ENCODE measurements at regions not wholly inside any gene's neighbourhood (a gene's known extent, or its start where the extent isn't known, plus 50 kb on each side); places are given as distances from the start of the nearest gene placed in this dataset.
A peak's percentile ranks its signal among the peaks of the same experiment; 100 is the strongest.
"Not testable (repeated sequence)": the region's sequence is repeated elsewhere in the genome, so short reads cannot be mapped to it uniquely, and the experiment has no call there.

GRCh38 chrX:981791-982626 lies 230.4 kb downstream of the CRLF2 start:
- peaks cover 0 to 5% (median 4%) of the 10 kb centered on the region in 3 donors for H3K9me3 ChIP-seq
- H3K27me3 ChIP-seq: peaks cover 0 to 28% of the 10 kb centered on the region in 2 donors
- H3K4me1 ChIP-seq: no peaks in the 10 kb centered on the region
- DNase-seq: peak in 1 of 2 donors; percentile 47
- no peak overlapping the region for H3K27ac ChIP-seq
- TF ChIP-seq CTCF (IDR thresholded peaks at IDR 0.05): no peak
- intact Hi-C loops (cut with DNase I; ENCODE audit: low total_unique reads): no loop called here
- no peaks in the 10 kb centered on the region for H3K36me3 ChIP-seq
- H3K4me3 ChIP-seq: no peak overlapping the region

- TF ChIP-seq CTCF (IDR thresholded peaks at IDR 0.05): no peak
- Histone ChIP-seq H3K27me3 (peaks cover 0 to 28% of the 10 kb centered on the region in 2 donors), H3K4me1 (no peaks in the 10 kb centered on the region), H3K36me3 (no peaks in the 10 kb centered on the region), H3K4me3 (no peak overlapping the region), H3K27ac (no peak overlapping the region), H3K9me3 (peaks cover 0 to 7% (median 4%) of the 10 kb centered on the region in 3 donors)
- intact Hi-C loops (cut with DNase I; ENCODE audit: low total_unique reads): no loop called here
- peak in 1 of 2 donors; percentile 63 for DNase-seq
Observed at GRCh38 chrX:980587-981235, 231.7 kb downstream of the CRLF2 start.

- H3K36me3 ChIP-seq; H3K9me3 ChIP-seq; H3K27ac ChIP-seq; DNase-seq; intact Hi-C loops (cut with DNase I; ENCODE audit: low total_unique reads); H3K4me1 ChIP-seq; H3K4me3 ChIP-seq: not testable (repeated sequence)
- H3K27me3 ChIP-seq: peaks cover 0 to 28% of the 10 kb centered on the region in 2 donors
Observed at GRCh38 chrX:979127-979526, 233.3 kb downstream of the CRLF2 start.

GRCh38 chrX:973010-973632 lies 239.3 kb downstream of the CRLF2 start:
- no peak for DNase-seq
- Histone ChIP-seq H3K36me3 (no peaks in the 10 kb centered on the region), H3K4me3 (no peak overlapping the region), H3K27me3 (peaks cover 0 to 8% of the 10 kb centered on the region in 2 donors), H3K27ac (no peak overlapping the region), H3K4me1 (no peaks in the 10 kb centered on the region), H3K9me3 (peaks cover 0 to 3% (median 0%) of the 10 kb centered on the region in 3 donors)
- intact Hi-C loops (cut with DNase I; ENCODE audit: low total_unique reads): no loop called here
- no peak for TF ChIP-seq CTCF (IDR thresholded peaks at IDR 0.05)

- DNase-seq: no peak
- no peak for TF ChIP-seq CTCF (IDR thresholded peaks at IDR 0.05)
- no peaks in the 10 kb centered on the region for H3K9me3 ChIP-seq
- no peak overlapping the region for H3K4me3 ChIP-seq
- H3K27ac ChIP-seq: no peak overlapping the region
- intact Hi-C loops (cut with DNase I; ENCODE audit: low total_unique reads): no loop called here
- H3K27me3 ChIP-seq: peaks cover 0 to 15% of the 10 kb centered on the region in 2 donors
- no peaks in the 10 kb centered on the region for H3K4me1 ChIP-seq
- H3K36me3 ChIP-seq: no peaks in the 10 kb centered on the region
Observed at GRCh38 chrX:968148-968965, 244.1 kb downstream of the CRLF2 start.
